ENCODE measurements at regions not wholly inside any gene's neighbourhood (a gene's known extent, or its start where the extent isn't known, plus 50 kb on each side); places are given as distances from the start of the nearest gene placed in this dataset.

DNA sequence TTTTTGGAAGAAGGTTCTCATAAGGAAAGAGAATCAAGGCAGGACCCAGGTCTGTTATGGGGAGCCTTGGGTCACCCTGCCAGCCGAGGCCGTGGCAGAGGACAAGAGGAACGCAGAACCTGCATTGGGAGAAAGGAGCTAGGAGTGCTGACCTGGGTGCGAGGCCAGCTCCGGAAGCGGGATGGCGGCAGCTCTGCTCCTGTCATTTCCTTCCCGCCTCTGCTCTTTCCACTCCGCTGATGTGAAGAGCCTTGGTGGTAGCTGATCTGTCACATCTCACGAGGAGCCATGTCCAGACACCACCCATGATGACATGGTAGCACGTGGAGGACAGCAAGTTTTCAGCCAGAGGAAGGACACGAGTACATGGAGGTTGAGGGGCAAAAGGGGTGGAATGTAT, 109.5 kb upstream of the COL5A1 start:
- TF ChIP-seq, protein P1, sequence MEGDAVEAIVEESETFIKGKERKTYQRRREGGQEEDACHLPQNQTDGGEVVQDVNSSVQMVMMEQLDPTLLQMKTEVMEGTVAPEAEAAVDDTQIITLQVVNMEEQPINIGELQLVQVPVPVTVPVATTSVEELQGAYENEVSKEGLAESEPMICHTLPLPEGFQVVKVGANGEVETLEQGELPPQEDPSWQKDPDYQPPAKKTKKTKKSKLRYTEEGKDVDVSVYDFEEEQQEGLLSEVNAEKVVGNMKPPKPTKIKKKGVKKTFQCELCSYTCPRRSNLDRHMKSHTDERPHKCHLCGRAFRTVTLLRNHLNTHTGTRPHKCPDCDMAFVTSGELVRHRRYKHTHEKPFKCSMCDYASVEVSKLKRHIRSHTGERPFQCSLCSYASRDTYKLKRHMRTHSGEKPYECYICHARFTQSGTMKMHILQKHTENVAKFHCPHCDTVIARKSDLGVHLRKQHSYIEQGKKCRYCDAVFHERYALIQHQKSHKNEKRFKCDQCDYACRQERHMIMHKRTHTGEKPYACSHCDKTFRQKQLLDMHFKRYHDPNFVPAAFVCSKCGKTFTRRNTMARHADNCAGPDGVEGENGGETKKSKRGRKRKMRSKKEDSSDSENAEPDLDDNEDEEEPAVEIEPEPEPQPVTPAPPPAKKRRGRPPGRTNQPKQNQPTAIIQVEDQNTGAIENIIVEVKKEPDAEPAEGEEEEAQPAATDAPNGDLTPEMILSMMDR (conservative IDR thresholded peaks at IDR 0.05 in 1 of 2, IDR thresholded peaks at IDR 0.05 in 1 of 2; ENCODE audit: low read depth in 1 of 2, low read length in 2 of 2): no peak
- TF ChIP-seq EZH2 (IDR thresholded peaks at IDR 0.05; ENCODE audit: low read length, missing control alignments): no peak
